HG03460 (cell line): ENCODE measurements at regions not wholly inside any gene's neighbourhood (a gene's known extent, or its start where the extent isn't known, plus 50 kb on each side); places are given as distances from the start of the nearest gene placed in this dataset.
"Not testable (repeated sequence)": the region's sequence is repeated elsewhere in the genome, so short reads cannot be mapped to it uniquely, and the experiment has no call there.

ENCODE experiments used
- ATAC-seq: cut with Tn5 transposase; IDR thresholded peaks from one replicate; pipeline ENCODE4 v1.9.1; 2021; ENCODE audit not compliant: unreplicated experiment

DNA sequence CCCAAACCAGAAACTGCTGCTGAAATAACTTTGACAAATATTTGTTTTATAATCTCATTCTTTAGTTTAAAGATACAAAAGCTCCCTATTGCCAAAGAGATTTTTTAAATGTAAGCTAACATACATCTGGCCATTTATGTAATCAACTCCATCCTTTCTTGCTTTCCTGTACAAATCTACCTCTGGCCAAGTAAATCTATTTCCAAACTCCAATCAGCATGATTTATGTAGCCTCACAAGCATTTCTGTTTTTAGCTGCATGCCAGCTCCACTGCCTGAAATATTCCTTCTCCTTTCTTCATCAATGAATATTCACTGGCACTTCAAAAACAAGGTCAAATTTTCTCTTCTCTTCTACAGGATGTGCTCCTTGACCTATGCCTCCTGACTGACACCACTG, 80.0 kb downstream of the SHOX2 start:
- no peak for ATAC-seq

DNA sequence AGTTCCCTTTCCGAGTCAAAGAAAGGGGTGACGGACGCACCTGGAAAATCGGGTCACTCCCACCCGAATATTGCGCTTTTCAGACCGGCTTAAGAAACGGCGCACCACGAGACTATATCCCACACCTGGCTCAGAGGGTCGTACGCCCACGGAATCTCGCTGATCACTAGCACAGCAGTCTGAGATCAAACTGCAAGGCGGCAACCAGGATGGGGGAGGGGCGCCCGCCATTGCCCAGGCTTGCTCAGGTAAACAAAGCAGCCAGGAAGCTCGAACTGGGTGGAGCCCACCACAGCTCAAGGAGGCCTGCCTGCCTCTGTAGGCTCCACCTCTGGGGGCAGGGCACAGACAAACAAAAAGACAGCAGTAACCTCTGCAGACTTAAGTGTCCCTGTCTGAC, 86.3 kb downstream of the SHOX2 start:
- not testable (repeated sequence) for ATAC-seq

DNA sequence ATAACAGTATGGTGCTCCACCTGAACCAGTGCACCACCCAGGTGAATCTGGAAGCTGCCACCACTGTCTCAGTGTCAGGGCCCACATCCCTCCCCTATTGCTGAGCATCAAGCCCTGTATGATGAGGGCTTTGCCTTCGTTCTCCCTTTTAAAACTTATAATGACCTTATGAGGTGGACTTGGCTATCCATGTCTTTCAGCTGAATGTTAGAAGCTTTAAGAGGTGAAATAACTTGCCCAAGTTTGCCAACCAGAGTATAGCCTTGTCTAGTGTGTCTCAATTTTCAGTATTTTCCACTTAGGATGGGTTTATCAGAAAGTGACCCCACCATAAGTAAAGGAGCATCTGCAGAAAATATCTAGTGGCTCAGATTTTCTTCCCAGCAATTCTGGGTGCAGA, 87.8 kb downstream of the SHOX2 start:
- no peak for ATAC-seq

DNA sequence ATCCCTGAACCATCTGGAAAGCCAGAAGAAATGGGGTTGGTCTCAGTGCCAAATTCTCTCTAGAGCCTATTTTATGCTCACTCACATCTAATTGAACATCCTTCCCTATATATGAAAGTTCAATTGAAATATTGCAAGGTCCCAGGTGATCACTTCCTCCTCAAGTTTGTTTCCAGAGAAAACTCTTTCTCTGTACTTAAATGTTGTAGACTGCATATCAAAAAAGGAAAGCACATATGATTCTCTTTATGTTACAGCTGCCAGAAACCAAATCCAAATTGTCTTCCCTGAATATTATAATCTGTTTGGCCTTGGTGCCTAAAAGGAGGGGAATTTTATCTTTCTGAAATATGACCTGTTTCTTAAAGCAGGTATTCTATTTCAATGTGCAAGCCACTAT, 93.3 kb downstream of the SHOX2 start:
- ATAC-seq = no peak

DNA sequence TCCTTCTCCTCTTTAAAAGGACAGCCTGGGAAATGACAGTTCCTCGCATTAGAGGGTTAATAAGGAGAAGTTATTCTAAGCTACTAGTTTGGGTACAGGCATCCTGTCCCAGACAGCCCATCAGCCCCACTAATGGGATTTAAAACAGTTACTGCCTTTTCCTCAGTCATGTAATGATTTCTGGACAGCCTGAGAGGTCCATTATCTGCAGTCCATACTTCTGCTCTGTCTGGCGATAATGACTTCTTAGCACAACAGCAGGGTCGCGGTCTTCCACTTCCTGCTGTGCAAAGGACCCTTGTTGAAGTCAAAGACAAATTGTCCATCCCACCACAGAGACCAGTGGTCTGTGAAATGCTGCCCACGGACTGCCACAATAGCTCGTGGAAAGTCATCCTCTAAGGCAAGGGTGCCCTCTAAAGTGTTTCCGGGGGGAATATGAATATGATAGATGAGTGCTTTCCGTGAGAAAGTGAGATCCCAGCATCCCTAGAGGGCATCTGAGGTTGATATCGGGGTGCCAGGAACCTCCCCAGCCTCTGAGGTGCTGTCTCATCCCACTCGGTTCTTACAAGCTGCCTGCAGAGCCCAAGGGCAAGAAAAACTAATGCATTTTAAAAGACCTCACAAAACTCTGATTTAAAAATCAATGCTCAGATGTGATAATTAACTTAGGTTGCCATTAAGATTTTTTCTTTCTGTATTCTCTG, 100.7 kb downstream of the SHOX2 start:
- ATAC-seq = no peak

DNA sequence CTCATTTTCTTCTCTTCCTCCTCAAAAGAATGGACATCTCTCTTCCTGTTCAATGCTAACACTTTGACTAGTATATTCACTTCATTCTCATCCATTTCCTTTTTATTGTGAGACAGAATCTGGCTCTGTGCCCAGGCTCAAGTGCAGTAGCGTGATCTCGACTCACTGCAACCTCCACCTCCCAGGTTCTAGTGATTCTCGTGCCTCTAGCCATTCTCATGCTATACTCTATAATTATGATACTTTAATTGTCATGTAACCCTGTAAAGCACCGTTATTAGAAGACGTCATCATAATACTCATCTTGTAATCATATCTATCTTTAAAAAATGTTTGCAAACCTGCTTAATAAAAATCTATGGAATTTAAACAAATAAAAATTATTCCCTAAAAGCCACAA, 107.0 kb downstream of the SHOX2 start:
- ATAC-seq = no peak

DNA sequence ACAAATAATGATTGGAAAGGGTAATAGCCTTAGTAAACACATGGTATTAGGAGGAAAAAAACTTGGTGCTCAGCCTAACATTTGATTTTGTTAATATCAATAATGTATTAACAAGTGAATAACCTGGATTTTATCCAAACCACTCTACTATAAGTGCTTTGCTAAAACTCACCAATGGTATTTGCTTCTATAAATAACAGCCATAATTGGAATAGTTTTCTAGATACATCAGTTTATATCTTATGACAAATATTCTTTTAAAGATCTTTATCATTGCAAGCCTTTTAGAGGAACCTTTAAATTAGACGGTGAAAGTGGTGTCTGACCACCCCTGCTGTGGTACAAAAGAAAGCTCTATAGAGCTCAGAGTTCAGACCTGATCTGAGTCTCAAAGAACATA, 123.9 kb downstream of the SHOX2 start:
- no peak for ATAC-seq

DNA sequence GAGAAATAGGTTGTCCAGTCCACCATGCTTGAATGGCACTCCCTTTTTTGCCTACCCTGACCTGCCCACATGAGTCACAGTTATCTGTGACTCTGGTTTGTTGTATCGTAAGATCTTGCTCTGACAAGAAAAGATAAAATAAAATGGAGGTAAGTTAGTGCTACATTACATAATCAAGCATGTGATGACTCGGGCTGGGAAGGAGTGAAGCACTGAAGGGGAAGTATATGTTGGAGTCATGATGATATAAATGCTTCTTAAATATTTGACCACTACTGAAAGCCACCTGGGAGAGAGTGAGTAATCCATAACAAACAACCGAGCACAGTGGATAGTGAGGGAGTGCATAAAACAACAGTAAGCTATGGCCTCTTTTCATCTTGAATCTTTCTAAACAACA, 124.4 kb downstream of the SHOX2 start:
- no peak for ATAC-seq

DNA sequence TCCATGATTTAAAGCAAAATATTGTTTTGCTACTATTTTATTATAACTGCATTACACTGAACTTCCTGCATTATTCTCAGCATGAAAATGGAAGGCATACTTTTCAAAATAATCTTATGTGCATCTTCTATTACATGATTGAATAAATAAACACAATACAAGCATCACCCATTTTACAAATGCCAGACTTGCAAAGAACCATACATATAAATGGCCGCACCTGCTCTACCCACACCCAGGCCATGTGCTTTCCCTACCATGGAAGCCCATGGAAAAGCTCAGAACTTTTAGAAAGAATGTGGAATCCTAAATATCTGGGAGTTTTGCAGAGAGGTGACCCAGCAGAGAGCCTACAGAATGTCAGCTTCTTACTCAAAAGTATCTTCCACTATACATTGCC, 127.2 kb downstream of the SHOX2 start:
- no peak for ATAC-seq

DNA sequence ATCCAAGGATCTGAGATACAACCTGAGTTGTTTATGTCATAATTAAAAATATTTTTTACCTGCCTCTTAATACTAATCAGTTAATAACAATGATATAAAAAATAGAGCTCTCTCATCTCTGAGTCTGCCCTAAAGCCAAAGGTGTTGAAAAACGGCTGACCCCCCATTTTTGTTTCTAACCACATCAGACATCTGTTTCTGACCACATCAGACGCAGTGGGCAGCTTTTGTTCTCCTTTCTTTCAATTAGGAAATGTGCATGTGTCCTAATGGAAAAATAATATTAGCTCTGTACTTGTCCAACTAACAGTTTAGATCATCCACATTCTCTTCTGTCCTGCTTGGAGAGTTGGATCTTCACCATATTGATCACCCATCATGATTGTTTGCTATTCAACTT, 144.6 kb downstream of the SHOX2 start:
- ATAC-seq = no peak

DNA sequence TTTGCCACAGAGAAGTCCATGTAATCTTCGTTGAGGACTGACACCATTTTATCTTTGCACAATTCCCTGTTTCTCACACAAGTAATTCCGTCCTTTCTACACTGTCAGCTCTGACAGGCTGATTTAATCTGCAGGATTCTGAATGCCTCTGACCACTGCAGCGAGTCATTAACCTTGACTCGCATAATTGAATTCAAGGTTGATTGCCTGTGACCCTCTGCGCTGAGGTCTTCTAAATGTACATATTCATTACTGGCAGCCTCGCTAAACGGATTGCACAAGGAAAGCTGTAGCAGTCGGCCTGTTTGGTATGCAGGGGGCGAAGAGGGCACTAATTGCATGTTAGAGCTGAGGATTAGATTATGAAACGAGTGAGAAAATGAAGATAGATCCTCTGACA, 147.8 kb downstream of the SHOX2 start:
- no peak for ATAC-seq

DNA sequence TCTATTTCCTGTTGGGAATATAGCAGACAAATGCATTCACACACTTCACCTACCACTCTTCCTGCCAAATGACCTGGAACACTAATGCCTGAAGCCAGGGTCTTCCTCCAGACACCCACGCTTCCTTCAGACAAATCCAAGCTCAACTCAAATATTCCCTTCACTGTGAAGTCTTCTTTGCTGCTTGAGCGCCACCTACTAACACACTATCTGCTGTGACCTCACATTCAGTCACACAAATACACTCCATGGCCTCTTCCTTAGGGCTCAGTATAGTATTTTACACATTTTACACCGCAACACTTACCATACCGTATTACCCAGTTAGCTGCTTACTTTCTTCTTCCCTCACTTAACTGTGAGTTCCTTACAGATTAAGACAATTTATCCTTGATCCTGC, 149.4 kb downstream of the SHOX2 start:
- no peak for ATAC-seq

DNA sequence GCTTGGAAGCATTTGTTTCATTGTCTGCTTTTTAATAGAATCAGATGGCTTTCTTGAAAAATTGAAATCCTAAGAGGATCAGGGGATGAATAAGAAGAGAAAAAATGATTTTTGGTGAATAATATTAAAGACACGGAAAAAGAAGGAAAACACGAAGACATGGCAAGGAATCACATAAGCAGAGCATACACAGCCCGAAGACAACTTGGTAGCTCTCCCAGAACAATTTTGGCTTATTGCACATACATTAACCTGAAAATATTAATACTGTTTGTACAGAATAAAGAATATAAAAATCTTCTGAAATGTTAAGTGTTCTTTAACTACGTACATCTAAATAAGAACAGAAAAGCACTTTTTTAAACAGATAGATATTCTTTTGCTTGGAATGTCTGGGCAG, 150.0 kb downstream of the SHOX2 start:
- ATAC-seq = no peak

DNA sequence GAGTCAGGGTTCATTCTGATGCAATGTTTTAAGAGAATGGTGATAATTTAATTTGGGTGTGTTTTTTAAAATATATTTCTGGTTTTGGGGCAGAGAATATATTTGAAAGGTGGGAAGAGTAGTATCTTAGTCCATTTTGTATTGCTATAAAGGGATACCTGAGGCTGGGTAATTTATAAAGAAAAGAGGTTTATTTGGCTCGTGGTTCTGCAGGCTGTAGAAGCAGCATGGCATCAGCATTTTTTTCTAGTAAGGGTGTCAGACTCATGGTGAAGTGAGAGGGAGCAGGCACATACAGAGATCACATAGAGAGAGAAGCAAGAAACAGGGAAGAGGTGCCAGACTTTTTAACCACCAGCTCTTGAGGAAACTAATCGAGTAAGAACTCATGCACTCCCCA, 152.7 kb downstream of the SHOX2 start:
- ATAC-seq = no peak

DNA sequence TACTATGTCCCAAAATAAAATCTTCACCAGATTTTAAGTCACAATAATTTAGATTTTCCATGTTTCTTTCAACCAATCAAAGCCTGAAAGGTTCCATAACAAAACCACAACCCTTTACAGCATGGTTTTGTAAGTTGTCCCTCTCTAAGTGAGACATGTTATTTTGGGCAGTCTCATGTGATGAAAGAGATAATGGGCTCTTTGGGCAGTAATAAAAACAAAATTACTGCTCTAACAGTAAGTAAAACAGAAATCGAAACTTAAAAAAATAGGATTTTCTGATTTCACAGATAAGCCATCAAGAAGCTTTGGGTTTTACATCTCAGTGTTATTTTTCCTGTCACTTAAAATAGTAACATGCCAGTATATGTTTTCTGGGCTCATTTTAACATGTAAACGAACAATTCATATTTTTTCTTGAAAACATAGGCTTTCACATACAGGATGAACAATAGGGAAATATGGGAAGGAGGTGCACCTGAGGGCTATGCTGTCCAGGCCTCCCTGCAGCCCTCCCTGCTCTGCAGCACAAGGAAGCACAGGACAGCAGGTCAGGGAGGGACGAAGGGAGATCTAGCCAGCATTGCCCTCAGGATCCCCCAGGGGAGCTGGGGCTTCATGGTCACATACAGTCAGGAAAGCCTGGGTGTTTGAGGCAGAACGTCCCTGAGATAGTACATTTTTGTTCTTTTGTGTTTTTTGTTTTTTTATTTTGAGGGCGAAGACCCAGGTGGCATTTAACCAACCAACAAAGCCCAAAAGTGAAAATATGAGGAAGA, 157.4 kb downstream of the SHOX2 start:
- no peak for ATAC-seq

DNA sequence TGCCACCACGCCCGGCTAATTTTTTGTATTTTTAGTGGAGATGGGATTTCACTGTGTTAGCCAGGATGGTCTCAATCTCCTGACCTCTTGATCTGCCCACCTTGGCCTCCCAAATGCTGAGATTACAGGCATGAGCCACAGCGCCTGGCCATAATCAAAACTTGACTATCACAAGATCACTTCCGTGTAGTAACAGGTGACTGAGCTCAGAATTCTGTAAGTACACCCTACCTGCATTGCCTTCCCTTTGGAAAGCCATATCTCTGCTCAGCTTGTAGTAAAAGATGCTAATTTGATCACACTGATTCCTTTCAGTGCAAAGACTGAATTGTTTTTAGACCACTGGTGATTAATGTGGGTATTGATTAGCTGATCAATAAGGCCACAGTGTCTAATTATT, 167.1 kb downstream of the SHOX2 start:
- no peak for ATAC-seq

DNA sequence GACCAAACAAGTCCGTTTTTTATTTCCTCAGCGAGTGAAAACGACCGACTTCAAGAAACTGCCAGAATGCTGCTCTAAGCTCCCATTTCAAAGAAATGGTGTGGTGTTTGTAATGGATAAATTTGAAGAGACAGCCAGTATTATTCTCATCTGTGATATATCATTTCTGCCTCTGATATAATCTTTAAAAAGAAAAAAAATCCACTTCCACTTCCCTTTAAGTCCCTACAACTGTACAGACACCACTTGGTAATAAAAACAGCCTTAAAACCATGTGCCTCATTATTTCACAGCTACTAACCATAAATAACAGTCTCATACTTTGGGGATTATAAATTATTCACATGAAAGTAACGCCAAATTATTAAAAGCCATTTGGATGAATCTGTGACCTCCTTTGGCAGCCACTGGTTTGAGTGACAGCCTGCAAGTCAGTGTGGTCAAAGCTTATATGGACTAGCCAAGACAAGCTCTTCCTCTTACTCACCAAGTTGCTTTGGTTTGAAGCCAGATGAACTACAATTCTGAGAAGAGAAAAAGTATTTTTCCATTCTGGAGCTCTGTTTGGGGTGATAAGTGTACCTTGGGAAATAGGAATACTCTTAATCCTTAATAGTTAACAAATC, 168.0 kb downstream of the SHOX2 start:
- ATAC-seq = no peak

DNA sequence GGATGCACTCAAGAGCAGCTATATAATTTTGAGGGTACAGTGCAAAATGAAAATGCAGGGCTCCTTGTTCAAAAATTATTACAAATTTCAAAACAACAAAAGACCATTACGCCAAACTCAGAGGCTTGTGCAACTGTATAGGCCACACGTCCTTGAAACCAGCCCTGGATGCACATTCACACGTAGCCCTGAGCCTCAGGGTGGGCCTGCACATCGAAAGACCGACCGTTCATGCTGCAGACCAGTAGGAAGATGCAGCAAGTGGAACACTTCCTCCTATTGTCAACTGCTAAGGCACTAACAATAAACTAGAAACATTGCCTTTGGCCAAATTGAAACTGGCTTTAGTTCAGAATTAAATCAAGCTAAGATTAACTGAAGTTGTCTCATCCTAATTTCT, 174.7 kb downstream of the SHOX2 start:
- no peak for ATAC-seq

DNA sequence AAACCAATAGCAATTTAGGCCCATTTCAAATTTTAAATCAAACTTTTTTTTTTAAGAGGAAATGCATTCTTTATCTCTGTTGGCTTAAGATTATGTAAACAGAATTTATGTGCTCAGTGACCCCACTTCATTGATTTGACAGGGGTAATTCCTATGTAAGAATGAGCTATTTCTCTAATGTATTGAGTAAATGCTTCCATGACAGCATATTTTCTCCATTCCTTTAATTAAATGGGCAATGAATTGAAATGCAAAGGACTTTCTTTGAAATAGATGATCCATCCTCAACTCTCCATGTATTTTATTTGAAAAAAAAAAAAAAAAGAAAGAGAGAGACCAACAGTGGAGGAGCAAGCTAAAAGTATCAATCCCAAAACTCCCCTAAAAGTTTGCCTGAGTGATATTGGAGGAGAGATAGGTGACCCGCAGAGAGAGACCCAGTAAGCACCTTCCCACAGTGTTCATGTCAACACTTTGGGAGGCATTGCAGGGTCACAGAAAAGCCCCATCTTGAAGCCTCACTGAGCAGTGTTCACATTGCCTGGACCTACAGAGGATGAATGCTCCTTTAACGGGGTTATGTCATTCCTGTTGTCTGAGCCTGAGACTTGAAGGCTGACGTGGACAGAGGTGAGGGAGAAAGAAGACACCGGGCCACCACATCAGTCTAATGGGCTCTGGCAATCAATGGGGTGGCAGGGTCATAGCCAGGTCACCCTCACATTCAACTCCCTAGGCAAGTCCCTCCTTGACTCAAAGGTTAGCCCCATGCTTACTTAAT, 176.0 kb downstream of the SHOX2 start:
- no peak for ATAC-seq

DNA sequence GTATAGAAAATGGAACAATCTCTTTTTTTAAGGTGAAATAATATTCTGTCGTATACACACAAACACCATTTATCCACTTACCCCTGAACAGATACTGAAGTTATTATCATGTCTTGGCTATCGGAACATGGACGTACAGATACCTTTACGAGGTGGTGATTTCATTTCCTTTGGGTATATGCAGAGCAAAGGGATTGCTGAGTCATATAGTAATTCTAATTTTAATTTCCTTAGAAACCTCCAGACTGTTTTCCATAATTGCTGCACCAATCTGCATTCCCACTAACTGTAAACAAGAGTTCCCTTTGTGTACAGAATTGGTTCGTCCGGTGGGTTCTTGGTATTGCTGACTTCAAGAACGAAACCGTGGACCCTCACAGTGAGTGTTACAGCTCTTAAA, 179.4 kb downstream of the SHOX2 start:
- ATAC-seq = no peak

DNA sequence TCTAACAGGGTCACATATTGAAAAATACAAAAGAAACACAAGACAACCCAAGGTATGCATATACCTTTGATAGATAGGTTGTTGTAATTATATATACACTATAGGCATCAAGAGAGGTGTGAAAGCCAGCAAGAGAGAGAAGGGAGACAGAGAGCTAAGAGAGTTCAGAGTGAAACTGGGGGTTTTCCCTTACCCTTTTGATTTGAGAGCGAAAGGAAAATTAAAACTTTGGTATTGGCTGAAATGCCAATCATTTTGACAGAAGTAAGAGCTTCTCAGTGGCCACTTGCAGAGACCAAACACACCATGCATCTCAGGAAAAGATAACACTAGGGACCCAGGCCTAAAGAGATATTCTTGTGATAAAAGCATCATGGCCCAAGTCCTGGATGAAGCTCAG, 183.6 kb downstream of the SHOX2 start:
- no peak for ATAC-seq

DNA sequence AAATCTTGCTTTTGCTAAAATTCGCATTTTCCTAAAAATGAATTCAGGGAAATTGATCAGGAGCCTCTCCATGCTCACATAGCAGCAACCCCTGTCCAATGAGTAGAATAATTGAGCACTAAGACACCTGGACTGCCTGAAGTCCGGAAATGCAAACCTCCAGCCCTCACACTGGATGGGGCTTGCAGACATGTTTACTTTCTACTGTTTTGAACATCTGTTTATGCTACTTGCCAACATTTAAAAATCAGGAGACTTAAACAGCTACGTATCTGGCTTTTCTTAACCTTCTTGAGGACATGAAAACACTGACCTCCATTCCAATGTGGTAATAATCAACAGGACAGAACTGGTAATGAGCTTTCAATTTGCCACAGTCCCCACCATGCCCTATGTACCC, 184.4 kb downstream of the SHOX2 start:
- no peak for ATAC-seq
